22Rv1 (cell line): ENCODE measurements at regions not wholly inside any gene's neighbourhood (a gene's known extent, or its start where the extent isn't known, plus 50 kb on each side); places are given as distances from the start of the nearest gene placed in this dataset.

Experiments
- ZFX ChIP-seq: fragments of 450-650 bp; IDR thresholded peaks from 2 replicates; pipeline ENCODE4 v1.6.1; 2017; ENCODE audit warnings: antibody characterized with exemption, borderline replicate concordance
- TF ChIP-seq, protein P1 (sequence below): fragments of 450-650 bp; IDR thresholded peaks from 2 replicates; pipeline ENCODE4 v1.5.1; 2017; ENCODE audit warnings: mild to moderate bottlenecking

- TF ChIP-seq, protein P1, sequence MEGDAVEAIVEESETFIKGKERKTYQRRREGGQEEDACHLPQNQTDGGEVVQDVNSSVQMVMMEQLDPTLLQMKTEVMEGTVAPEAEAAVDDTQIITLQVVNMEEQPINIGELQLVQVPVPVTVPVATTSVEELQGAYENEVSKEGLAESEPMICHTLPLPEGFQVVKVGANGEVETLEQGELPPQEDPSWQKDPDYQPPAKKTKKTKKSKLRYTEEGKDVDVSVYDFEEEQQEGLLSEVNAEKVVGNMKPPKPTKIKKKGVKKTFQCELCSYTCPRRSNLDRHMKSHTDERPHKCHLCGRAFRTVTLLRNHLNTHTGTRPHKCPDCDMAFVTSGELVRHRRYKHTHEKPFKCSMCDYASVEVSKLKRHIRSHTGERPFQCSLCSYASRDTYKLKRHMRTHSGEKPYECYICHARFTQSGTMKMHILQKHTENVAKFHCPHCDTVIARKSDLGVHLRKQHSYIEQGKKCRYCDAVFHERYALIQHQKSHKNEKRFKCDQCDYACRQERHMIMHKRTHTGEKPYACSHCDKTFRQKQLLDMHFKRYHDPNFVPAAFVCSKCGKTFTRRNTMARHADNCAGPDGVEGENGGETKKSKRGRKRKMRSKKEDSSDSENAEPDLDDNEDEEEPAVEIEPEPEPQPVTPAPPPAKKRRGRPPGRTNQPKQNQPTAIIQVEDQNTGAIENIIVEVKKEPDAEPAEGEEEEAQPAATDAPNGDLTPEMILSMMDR: no peak
- no peak for TF ChIP-seq ZFX
Measured at GRCh38 chr12:87756111-87756510, 273.1 kb downstream of the C12orf50 start.
